Neural progenitor cell (in vitro differentiated cells): ENCODE measurements at regions not wholly inside any gene's neighbourhood (a gene's known extent, or its start where the extent isn't known, plus 50 kb on each side); places are given as distances from the start of the nearest gene placed in this dataset.
A peak's percentile ranks its signal among the peaks of the same experiment; 100 is the strongest.

Experiments used
- DNase-seq: peaks from one replicate; pipeline ENCODE4 v3.0.0-alpha.2; 2016; ENCODE audit warnings: low spot score
- H2AFZ ChIP-seq: fragments of 200-600 bp; sonication (generic); replicated peaks from 2 replicates; pipeline ENCODE4 v1.6.1; 2016; ENCODE audit warnings: antibody characterized with exemption
- H3F3A ChIP-seq: fragments of 200-600 bp; sonication (generic); 2 replicates; pipeline ENCODE4 v1.6.1; 2016; ENCODE audit warnings: antibody characterized with exemption, low read depth
- H3K27ac ChIP-seq: fragments of 200-600 bp; sonication (generic); 2 replicates; pipeline ENCODE4 v1.5.1; 2016; ENCODE audit warnings: mild to moderate bottlenecking
- H3K27me3 ChIP-seq: fragments of 200-600 bp; sonication (generic); 2 replicates; pipeline ENCODE4 v1.6.1; 2016; ENCODE audit warnings: mild to moderate bottlenecking, moderate library complexity
- H3K36me3 ChIP-seq: fragments of 200-600 bp; sonication (generic); 2 replicates; pipeline ENCODE4 v1.5.1; 2016
- H3K4me1 ChIP-seq: fragments of 200-600 bp; sonication (generic); 2 replicates; pipeline ENCODE4 v1.6.1; 2016; ENCODE audit warnings: mixed run types
- H3K4me2 ChIP-seq: fragments of 200-600 bp; sonication (generic); 2 replicates; pipeline ENCODE4 v1.6.1; 2016
- H3K4me3 ChIP-seq: fragments of 200-600 bp; sonication (generic); 2 replicates; pipeline ENCODE4 v1.5.1; 2016
- H3K79me2 ChIP-seq: fragments of 200-600 bp; sonication (generic); 2 replicates; pipeline ENCODE4 v1.6.1; 2016; ENCODE audit warnings: low read depth
- H3K9ac ChIP-seq: fragments of 200-600 bp; sonication (generic); 2 replicates; pipeline ENCODE4 v1.6.1; 2016
- H3K9me3 ChIP-seq: fragments of 200-600 bp; sonication (generic); 2 replicates; pipeline ENCODE4 v1.5.1; 2016; ENCODE audit warnings: low read depth
- H4K20me1 ChIP-seq: fragments of 200-600 bp; sonication (generic); 2 replicates; pipeline ENCODE4 v1.6.1; 2016; ENCODE audit warnings: low read depth
- H3K27ac Mint-ChIP-seq: 3 replicates; pipeline ENCODE4 v1.8.0; 2021; ENCODE audit warnings: mixed read lengths
- H3K27me3 Mint-ChIP-seq: 2 replicates; pipeline ENCODE4 v1.8.0; 2022; ENCODE audit warnings: low read depth, mild to moderate bottlenecking, inconsistent platforms, moderate library complexity, mixed read lengths; ENCODE audit not compliant: insufficient read depth
- H3K36me3 Mint-ChIP-seq: 3 replicates; pipeline ENCODE4 v1.8.0; 2021; ENCODE audit warnings: mixed read lengths
- H3K4me1 Mint-ChIP-seq: 3 replicates; pipeline ENCODE4 v1.8.0; 2021; ENCODE audit warnings: mixed read lengths
- H3K4me3 Mint-ChIP-seq: 3 replicates; pipeline ENCODE4 v1.8.0; 2021; ENCODE audit warnings: mild to moderate bottlenecking, moderate library complexity, mixed read lengths
- H3K9me3 Mint-ChIP-seq: 3 replicates; pipeline ENCODE4 v1.8.0; 2020; ENCODE audit warnings: mixed read lengths
- EZH2 ChIP-seq: fragments of 200-600 bp; sonication (generic); IDR thresholded peaks from 2 replicates; pipeline ENCODE4 v1.6.1; 2017; ENCODE audit warnings: antibody characterized with exemption, mild to moderate bottlenecking, moderate library complexity
- EZH2phosphoT487 ChIP-seq: fragments of 200-600 bp; sonication (generic); IDR thresholded peaks from 2 replicates; pipeline ENCODE4 v1.6.1; 2017; ENCODE audit warnings: antibody characterized with exemption
- TF ChIP-seq, protein P1 (sequence below): fragments of 200-600 bp; sonication (generic); IDR thresholded peaks from 2 replicates; pipeline ENCODE4 v1.5.1; 2017; ENCODE audit warnings: antibody characterized with exemption, mild to moderate bottlenecking

DNA sequence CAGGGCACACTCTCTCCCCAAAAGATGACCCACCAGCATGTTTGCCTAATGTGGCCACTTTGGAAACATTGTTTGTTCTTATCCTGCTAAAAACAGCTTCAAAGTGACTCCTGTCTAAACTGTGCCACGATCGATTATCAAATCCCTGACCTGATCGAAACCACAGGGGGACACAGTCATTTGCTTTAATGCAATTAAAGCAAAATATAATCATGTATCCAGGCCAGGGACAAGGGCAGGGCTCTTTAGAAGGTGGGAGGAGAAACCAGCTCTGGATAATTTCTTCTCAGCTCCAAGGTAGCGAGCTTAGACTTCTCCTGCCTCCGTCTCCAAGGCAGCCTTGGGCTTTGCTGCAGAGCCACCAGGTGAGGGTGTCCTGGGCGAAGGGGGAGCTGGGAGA is 95.0 kb upstream of the HAND1 start:
- H3K4me3 ChIP-seq, result no peak overlapping the region
- peaks cover 8% of the 10 kb centered on the region for H3K4me1 ChIP-seq
- no peak overlapping the region for H3K27ac Mint-ChIP-seq
- no peaks in the 10 kb centered on the region for H3K36me3 ChIP-seq
- H3K79me2 ChIP-seq, result no peaks in the 10 kb centered on the region
- TF ChIP-seq, protein P1, sequence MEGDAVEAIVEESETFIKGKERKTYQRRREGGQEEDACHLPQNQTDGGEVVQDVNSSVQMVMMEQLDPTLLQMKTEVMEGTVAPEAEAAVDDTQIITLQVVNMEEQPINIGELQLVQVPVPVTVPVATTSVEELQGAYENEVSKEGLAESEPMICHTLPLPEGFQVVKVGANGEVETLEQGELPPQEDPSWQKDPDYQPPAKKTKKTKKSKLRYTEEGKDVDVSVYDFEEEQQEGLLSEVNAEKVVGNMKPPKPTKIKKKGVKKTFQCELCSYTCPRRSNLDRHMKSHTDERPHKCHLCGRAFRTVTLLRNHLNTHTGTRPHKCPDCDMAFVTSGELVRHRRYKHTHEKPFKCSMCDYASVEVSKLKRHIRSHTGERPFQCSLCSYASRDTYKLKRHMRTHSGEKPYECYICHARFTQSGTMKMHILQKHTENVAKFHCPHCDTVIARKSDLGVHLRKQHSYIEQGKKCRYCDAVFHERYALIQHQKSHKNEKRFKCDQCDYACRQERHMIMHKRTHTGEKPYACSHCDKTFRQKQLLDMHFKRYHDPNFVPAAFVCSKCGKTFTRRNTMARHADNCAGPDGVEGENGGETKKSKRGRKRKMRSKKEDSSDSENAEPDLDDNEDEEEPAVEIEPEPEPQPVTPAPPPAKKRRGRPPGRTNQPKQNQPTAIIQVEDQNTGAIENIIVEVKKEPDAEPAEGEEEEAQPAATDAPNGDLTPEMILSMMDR, result no peak
- TF ChIP-seq EZH2phosphoT487 (no peak), EZH2 (no peak)
- H3K36me3 Mint-ChIP-seq, result no peaks in the 10 kb centered on the region
- H3K9ac ChIP-seq, result no peak overlapping the region
- H3K27ac ChIP-seq, result no peak overlapping the region
- no peak overlapping the region for H3K4me3 Mint-ChIP-seq
- no peaks in the 10 kb centered on the region for H3K27me3 ChIP-seq
- peaks cover 6% of the 10 kb centered on the region for H3F3A ChIP-seq
- no peak overlapping the region for H2AFZ ChIP-seq
- peaks cover 14% of the 10 kb centered on the region for H3K4me1 Mint-ChIP-seq
- no peak overlapping the region for H3K4me2 ChIP-seq
- no peaks in the 10 kb centered on the region for H4K20me1 ChIP-seq
- no peak for DNase-seq
- no peaks in the 10 kb centered on the region for H3K9me3 ChIP-seq
- no peaks in the 10 kb centered on the region for H3K9me3 Mint-ChIP-seq
- peaks cover 13% of the 10 kb centered on the region for H3K27me3 Mint-ChIP-seq

DNA sequence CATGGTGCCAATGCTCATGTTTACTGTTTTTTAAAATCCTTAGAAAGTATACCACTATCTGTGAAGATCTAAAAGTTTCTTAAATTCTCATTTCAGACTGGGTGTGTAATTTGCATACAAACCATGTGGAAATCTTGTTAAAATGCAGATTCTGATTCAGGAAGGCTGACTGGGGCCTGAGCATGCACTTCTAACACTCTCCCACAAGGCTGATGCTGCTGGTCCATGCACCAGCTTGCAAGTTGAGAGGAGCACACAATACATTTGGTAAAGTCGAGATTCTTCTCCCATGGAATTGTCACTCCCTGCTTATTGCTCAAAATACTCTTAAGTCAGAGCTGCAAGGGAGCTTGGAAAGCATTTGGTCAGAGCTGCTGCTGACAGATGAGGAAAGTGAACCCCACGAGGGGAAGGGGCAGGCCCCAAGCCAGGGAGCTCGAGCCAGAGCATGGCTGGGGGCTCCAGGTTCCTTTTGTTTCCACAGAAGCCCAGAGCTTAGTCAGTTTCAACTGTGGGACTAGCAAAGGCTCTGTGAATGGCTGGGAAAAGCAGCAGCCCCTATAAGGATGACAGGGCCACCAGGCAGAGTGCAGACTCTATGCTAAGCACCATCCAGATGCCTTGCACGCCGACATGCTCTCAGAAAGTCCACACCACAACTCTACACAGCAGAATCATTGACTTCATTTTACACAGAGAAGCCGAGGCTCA is 93.5 kb upstream of the HAND1 start:
- no peak for DNase-seq

DNA sequence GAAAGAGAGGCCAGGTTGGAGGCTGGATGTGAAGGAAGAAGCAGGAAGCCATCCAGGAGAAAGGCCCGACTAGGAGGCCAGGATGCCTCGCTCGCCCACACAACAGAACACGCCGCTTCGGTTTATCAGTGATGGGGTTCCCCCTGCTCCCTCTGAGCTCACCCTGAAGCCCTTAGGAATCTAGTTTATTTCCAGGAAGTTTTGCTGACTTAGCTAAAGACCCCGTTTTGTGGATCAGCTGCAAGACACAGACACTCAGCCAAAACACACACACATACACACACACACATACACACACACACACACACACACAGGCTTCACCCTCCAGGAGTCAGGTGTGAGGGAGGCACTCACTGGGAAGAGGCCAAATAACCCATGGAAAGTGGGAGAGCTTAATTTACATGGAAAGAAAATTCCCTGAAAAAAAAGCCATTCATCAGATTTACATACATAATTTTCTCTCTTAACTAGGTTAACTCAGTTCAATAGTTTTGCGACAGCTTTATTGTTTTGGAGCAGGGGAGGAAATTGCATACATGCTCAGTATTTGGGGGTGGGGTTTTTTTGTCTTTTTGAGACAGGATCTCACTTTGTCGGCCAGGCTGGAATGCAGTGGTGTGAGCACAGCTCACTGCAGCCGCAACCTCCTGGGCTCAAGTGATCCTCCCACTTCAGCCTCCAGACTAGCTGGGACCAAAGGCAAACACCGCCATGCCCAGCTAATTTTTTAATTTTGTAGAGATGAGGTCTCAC is 92.7 kb upstream of the HAND1 start:
- Histone ChIP-seq H3K4me2 (no peak overlapping the region), H3K9ac (no peak overlapping the region), H3K9me3 (no peaks in the 10 kb centered on the region), H3K27me3 (no peaks in the 10 kb centered on the region), H3K27ac (no peak overlapping the region), H4K20me1 (no peaks in the 10 kb centered on the region), H2AFZ (peak overlapping the region; percentile 95), H3K4me3 (no peak overlapping the region), H3K4me1 (peaks cover 8% of the 10 kb centered on the region), H3K36me3 (no peaks in the 10 kb centered on the region), H3F3A (peaks cover 6% of the 10 kb centered on the region), H3K79me2 (no peaks in the 10 kb centered on the region)
- no peak for TF ChIP-seq EZH2phosphoT487
- Mint-ChIP-seq H3K9me3 (no peaks in the 10 kb centered on the region), H3K27ac (peak overlapping the region; percentile 27), H3K36me3 (no peaks in the 10 kb centered on the region), H3K27me3 (peaks cover 17% of the 10 kb centered on the region), H3K4me1 (peaks cover 11% of the 10 kb centered on the region), H3K4me3 (no peak overlapping the region)
- DNase-seq, result peak; percentile 22

More for the DNA sequence above, 93.5 kb upstream of the HAND1 start:
- H3K27me3 ChIP-seq, result no peaks in the 10 kb centered on the region
- Mint-ChIP-seq H3K4me1 (peaks cover 11% of the 10 kb centered on the region), H3K36me3 (no peaks in the 10 kb centered on the region), H3K27me3 (peaks cover 17% of the 10 kb centered on the region), H3K9me3 (no peaks in the 10 kb centered on the region), H3K4me3 (no peak overlapping the region), H3K27ac (peak overlapping the region; percentile 25)
- peaks cover 6% of the 10 kb centered on the region for H3F3A ChIP-seq
- no peaks in the 10 kb centered on the region for H3K79me2 ChIP-seq
- H2AFZ ChIP-seq, result peak overlapping the region; percentile 95
- H3K36me3 ChIP-seq, result no peaks in the 10 kb centered on the region
- H3K27ac ChIP-seq, result no peak overlapping the region
- no peak overlapping the region for H3K9ac ChIP-seq
- H3K4me2 ChIP-seq, result no peak overlapping the region
- no peaks in the 10 kb centered on the region for H3K9me3 ChIP-seq
- H3K4me3 ChIP-seq, result no peak overlapping the region
- TF ChIP-seq, protein P1, result no peak
- no peak for TF ChIP-seq EZH2
- no peak for TF ChIP-seq EZH2phosphoT487
- H3K4me1 ChIP-seq, result peaks cover 8% of the 10 kb centered on the region
- H4K20me1 ChIP-seq, result no peaks in the 10 kb centered on the region

DNA sequence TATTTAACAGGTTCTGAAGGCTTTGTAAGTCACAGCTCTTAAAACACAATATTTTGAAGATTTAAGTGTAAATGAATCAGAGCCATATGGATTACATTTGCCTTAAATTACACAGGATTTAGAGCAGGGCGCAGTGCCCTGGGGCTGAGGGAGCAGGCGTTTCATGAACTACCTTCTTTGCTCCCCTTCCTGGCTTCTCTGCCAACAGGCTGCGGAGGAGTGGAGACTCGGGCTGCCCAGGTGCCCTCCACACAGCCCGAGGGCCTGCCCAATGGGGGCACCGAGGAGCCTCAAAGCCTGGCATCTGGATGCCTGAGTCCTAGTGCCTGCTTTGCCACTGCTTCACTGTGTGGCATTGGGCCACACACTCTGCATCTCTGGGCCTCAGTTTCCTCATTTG is 90.6 kb upstream of the HAND1 start:
- Histone ChIP-seq H3K4me3 (no peak overlapping the region), H3K9me3 (no peaks in the 10 kb centered on the region), H3K27ac (no peak overlapping the region), H2AFZ (no peak overlapping the region), H4K20me1 (no peaks in the 10 kb centered on the region), H3K4me2 (no peak overlapping the region), H3K36me3 (no peaks in the 10 kb centered on the region), H3K4me1 (peaks cover 8% of the 10 kb centered on the region), H3K27me3 (no peaks in the 10 kb centered on the region), H3K79me2 (no peaks in the 10 kb centered on the region), H3F3A (peaks cover 6% of the 10 kb centered on the region), H3K9ac (no peak overlapping the region)
- Mint-ChIP-seq H3K36me3 (no peaks in the 10 kb centered on the region), H3K27me3 (peaks cover 19% of the 10 kb centered on the region), H3K4me3 (no peak overlapping the region), H3K4me1 (peaks cover 11% of the 10 kb centered on the region), H3K9me3 (no peaks in the 10 kb centered on the region), H3K27ac (no peak overlapping the region)
- no peak for DNase-seq
- TF ChIP-seq EZH2 (no peak), EZH2phosphoT487 (no peak)
- TF ChIP-seq, protein P1, result no peak
